ENCODE measurements at regions not wholly inside any gene's neighbourhood (a gene's known extent, or its start where the extent isn't known, plus 50 kb on each side); places are given as distances from the start of the nearest gene placed in this dataset.
A peak's percentile ranks its signal among the peaks of the same experiment; 100 is the strongest.
"Not testable (repeated sequence)": the region's sequence is repeated elsewhere in the genome, so short reads cannot be mapped to it uniquely, and the experiment has no call there.

- FAIRE-seq, result not testable (repeated sequence)
These were observed 471.9 kb downstream of the FOXD4L5 start for GRCh38 chr9:64813072-64813471.

GRCh38 chr9:64778667-64779066 is 506.3 kb downstream of the FOXD4L5 start:
- not testable (repeated sequence) for FAIRE-seq

- not testable (repeated sequence) for FAIRE-seq
These were observed 508.7 kb downstream of the FOXD4L5 start for GRCh38 chr9:64776269-64776668.

GRCh38 chr9:64774813-64775793 is 509.9 kb downstream of the FOXD4L5 start:
- FAIRE-seq, result not testable (repeated sequence)

- FAIRE-seq, result not testable (repeated sequence)
These were observed 510.8 kb downstream of the FOXD4L5 start for GRCh38 chr9:64774004-64774812.

- no peak for FAIRE-seq
These were observed 511.5 kb downstream of the FOXD4L5 start for GRCh38 chr9:64773491-64773931.

- FAIRE-seq, result not testable (repeated sequence)
These were observed 512.2 kb downstream of the FOXD4L5 start for GRCh38 chr9:64772751-64773331.

GRCh38 chr9:64772123-64772736 is 512.8 kb downstream of the FOXD4L5 start:
- FAIRE-seq, result peak; percentile 76
